GM21515 (cell line): ENCODE measurements at regions not wholly inside any gene's neighbourhood (a gene's known extent, or its start where the extent isn't known, plus 50 kb on each side); places are given as distances from the start of the nearest gene placed in this dataset.
A peak's percentile ranks its signal among the peaks of the same experiment; 100 is the strongest.
"Not testable (repeated sequence)": the region's sequence is repeated elsewhere in the genome, so short reads cannot be mapped to it uniquely, and the experiment has no call there.

ENCODE experiments used
- ATAC-seq: cut with Tn5 transposase; IDR thresholded peaks from one replicate; pipeline ENCODE4 v1.9.1; 2021; ENCODE audit not compliant: unreplicated experiment

DNA sequence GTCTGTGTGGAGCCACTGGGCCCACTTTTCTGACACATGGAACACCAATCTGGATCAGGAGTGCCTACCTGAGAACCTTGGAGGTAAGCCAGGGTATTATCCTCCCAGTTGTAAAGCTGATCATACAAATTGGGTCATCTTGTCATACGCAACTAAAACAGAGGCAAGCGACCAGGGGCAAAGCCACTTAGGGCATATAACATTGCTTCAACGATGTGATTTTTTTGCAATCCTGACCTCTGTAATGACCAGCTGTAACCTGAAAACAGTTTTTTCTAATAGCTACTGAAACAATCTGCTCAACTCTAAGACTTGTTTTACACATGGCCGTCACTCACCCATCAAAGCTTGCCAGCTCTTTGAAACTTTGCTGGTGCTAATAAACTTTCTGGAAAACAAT lies 261.5 kb upstream of the AGTR2 start:
- ATAC-seq, result no peak

DNA sequence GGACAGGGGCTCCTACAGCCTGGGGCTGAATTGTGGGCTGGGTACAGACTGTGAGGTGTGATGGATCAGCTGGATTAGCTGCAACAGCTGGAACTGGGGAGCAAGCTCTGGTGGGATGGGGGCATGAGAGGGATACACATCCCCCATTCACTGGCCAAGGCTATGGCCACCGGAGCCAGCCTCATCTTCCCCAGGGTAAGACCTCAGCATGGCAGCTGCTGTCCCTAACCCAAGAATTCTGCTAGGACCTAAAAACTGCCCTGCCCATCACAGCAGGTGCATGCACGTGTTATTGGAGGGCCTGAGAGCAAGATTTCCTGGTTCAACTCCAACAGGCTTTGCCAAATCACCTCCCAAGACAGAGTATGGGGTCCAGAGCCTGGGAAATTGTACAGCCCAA lies 258.6 kb upstream of the AGTR2 start:
- no peak for ATAC-seq

DNA sequence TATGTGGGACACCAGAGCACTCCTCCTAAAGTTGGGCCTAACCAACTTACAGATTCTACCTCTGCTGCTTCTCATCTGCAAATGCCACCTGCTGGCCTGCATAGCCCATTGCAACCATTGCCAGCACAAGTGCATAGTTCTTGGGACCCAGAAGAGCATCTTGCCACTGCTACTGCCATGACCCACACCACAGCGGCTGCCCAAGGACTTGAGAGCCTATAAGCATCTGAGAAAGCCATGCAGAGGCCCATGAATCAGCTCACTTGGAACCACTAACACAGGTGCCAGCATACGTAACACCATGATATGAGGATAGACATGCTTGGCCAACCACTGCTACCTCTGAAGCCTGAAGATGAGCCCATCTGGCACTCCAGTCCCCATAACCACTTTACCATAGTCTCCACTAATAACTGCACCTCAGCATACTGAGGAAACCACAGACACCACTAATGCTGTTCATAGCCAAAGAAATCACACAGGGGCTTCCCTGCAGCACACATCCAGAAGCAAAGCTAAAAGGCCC lies 258.1 kb upstream of the AGTR2 start:
- ATAC-seq, result peak; percentile 95

DNA sequence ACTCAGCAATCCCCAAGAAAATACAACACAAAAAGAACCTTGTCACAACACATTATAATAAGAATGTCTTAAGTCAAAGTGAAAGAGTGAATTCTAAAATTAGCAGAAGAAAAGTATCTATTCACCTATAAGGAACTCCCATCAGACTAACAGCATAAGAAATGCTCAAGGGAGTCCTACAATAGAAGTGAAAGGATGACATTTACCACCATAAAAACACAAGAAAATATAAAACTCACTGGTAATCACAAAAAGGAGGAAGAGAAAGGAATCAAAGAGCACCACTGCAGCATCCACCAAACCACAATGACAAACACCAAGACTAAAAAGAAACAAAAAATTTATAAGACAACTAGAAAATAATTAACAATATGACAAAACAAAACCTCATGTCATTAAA lies 257.0 kb upstream of the AGTR2 start:
- ATAC-seq, result peak; percentile 58

DNA sequence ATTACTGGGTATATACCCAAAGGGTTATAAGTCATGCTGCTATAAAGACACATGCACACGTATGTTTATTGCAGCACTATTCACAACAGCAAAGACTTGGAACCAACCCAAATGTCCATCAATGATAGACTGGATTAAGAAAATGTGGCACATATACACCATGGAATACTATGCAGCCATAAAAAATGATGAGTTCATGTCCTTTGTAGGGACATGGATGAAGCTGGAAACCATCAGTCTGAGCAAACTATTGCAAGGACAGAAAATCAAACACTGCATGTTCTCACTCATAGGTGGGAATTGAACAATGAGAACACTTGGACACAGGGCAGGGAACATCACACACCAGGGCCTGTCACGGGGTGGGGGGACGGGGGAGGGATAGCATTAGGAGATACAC lies 254.9 kb upstream of the AGTR2 start:
- not testable (repeated sequence) for ATAC-seq

DNA sequence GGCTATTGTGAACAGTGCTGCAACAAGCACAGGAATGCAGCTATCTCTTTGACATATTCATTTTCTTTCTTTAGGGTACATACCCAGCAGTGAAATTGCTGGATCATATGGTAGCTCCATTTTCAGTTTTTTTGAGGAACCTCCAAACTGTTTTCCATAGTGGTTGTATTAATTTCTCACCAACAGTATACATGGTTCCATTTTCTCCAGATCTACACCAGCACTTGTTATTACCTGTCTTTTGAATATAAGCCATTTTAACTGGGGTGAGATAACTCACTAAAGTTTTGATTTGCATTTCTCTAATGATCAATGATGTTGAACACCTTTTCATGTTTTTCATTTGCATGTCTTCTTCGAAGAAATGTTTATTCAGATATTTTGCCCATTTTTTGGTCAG lies 241.1 kb upstream of the AGTR2 start:
- ATAC-seq, result no peak

DNA sequence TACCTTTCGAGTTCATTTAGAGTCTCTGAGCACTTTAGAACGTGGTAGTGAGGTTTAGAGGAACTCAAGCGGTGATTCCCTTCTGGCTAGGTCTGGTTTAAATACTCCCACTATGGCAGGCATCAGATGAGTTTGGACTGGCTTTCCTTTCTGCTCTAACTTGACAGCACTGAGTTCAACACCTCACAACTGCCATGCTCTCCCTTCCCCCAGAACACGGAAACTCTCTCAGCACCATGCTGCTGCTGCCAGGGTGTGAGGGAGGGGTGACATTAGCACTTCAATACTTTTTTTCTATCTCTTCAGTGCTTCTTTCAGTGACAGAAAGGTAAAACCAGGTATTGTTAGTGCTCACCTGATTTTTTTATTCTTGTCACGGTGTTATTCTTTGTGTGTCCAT lies 234.5 kb upstream of the AGTR2 start:
- no peak for ATAC-seq

DNA sequence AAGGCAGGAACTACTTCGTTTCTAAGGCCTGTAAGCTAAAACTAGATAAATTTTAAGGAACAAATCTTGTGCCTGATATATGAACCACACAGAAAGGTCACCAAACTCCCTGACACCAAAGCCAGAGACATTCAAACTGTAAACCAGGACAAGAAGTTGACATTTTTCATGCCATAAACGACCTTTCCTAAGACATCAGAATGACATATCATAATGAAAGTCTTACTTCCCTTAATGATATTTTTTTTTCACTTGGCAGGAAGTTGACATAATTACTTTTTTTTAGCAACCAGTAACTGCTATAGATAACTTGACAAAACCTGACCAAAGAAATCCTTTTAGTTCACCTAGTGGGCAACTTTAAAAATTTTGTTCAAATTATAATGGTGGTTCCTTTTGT lies 231.5 kb upstream of the AGTR2 start:
- peak; percentile 79 for ATAC-seq

DNA sequence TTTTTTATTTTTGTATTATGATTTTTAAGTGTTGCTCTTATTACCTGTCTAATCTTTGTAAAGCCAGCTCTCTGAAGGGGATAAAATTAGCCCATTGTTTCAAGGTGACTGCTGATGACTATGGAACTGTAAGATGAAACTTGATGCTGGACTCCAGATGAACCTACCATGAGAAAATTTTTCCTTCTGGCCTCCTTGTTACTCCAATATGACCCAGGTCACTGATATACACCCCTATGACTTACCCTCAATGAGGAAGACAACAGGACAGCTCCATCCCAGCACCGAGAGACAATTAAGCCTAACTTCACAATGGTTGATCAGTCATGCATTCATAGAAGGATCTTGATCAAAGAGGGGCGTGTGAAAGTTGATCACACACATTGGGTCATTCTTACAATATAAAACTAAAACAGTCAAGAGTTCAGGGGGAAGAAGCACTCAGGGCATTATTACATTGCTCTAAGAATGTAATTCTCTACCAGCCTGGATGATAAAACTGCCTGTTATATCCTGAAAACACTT lies 230.8 kb upstream of the AGTR2 start:
- ATAC-seq, result no peak

DNA sequence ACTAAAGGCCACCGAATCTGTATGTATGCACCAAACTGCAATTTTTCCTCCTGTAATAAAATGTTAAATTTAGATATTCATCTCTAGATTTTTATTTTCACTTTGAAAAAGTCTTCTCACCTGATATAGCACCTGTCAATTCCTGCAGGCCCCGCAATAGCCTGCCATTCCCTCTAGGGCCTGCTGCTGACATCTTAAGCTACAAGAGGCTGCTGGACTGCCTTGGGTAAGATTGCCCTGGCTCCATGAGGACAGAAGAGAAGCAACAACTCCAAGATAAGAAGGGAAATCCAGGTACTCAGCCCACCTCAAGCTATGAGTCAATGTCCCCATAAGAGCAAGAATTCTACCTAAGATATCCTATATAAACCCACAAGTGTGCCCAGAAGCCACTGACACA lies 230.2 kb upstream of the AGTR2 start:
- no peak for ATAC-seq

DNA sequence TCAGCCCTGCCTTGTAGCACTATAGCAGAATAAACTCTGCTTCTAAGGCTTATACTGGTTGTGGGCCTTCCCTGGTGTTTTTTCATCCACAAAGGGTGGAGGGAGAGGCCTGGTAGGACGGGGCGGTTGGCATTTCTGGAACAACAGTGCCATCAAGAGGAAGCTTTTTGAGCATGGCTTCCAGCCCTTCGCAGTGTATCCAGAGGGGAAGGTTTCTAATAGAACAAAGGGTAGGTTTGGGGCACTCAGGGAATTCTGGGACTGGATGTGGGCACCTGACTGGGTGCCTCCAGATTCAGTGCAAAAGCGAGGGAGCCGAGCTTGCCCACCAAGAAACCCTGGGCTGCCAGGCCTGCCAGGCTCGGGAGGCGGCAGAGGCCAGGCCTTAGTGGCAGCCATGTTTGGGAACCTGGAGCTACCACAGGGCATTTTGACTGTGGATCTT lies 229.6 kb upstream of the AGTR2 start:
- peak; percentile 65 for ATAC-seq

DNA sequence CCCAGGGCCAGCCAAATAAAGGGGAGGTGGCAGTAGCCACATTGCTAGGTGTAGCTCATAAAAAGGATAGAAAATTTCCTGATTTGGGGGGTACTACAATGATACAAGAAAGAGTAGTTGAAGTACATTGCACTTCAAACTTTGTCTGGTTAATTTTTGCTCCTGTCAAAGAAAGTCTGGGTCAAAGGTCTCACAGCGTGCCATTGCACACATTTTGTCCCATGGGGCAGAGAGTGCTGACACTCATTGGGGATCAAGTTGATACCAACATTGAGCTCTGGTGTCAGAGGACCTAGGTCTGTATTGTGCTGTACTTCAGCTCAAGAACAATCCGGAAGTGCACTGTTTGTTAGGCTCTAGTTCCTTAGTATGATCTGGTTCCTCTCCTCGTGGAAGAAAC lies 229.2 kb upstream of the AGTR2 start:
- ATAC-seq, result no peak

DNA sequence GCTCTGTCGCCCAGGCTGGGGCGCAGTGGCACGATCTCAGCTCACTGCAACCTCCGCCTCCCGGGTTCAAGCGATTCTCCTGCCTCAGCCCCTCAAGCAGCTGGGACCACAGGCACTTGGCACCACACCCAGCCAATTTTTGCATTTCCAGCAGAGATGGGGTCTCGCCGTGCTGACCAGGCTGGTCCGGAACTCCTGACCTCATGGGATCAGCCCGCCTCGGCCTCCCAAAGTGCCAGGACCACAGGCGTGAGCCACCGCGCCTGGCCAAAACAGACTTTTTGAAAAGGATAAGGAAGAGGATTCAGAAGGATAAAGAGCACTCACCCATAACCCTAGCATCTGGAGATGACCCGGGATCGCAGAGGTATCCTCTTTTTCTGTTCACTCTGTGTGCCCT lies 224.5 kb upstream of the AGTR2 start:
- ATAC-seq, result no peak

DNA sequence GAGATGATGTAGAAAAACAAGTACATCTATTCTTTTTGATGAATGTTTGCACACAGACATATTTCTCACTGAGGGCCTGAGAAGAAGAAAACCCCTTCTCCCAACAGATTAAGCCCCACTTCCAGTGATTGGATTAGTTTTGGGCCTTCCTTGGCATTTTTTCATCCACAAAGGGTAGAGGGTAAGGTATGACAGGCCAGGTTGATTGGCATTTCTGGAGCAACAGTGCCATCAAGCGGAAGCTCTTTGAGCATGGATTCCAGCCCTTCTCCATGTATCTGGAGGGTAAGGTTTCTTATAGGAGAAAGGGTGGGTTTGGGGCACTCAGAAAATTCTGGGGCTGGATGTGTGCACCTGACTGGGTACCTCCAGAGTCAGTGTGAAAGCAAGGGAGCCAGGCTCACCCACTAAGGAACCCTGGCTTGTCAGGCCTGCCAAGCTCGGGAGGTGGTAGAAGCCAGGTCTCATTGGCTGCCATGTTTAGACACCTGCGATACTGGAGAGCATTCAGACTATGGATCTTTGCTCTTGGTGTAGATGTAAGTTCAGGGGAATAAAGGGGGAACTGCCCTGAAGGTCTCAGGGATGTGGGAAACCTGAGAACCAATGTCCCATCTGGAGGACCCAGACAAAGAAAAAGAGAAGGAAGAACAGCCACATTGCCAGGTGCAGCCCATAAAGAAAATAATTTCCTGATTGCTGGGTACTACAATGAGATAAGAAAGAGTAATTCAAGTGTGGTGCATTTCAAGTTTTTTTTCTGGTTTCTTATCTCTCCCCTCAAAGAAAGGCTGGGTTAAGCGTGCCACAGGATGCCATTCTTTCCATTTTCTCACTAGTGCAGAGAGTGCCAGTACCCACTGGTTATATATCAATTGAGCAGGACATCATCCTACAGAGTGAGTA lies 222.3 kb upstream of the AGTR2 start:
- no peak for ATAC-seq

DNA sequence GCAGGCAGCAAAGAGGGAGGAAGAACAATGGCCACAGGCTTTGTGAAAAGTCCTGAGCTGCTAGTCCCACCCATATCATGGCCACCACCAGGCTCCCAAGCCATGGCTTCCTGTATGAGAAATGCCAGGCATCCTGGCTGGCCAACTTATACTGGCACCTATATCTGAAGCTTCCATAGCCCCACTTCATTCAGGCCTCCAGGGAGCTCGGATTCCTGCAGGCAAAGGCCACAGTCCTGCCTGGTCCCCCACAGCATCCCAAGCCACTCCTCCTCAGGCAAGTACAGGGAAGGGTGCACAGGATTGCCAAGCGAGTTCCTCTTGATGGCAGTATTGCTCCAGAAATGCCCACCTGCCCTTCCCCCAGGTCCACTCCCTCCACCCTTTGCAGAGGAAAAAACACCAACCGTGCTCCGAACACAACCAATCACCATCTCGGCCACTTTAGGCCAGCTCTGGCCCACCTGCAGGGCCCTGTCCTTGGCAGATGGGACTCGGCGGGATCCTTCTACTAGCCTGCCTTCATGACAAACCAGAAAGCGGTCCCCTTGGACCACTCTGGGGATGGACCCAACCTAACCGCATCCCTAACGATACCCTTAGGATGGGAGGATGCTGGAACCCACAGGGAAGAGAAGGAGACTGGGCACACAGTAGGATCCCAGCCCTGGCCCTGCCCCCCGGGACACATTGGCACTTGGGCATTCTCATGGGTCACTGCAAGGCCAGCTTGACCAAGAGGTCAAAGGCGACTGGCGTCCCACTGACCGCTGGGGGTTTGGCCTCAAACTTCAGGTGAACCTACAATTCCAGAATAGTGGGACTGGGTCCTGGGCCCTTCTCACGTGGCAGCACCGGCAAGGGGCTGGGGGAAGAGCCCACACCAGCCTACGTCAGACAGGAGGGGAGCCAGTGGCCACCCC lies 220.4 kb upstream of the AGTR2 start:
- ATAC-seq, result no peak

DNA sequence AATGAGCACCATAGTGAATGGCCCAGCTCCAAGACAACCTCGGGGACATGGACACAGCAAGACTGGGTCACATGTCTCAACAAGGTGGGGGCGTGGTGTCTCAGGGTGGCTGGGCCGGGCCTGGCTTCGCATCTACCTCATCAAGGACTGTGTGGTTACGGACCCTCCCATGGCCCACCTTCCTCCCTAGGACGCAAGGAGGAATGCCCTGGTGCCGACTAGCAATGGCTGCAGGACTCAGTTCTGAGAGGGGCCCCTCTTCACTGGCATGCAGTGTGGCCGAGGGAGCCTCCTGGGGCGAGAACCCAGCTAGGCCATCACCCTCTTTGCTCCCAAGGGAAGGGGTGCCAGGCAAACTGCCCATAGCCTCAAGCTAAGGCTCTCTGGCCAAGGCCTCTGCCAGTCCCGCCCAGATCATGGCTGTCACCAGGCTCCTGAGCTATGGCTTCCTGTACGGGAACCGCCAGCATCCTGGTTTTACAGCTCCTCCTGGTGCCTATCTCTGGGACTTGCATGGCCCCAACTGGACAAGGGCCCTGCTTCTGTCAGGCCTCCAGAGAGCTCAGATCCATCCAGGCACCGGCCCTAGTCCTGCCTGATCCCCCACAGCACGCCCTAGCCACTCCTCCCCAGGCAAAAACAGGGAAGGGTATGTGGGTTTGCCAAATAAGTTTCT lies 218.0 kb upstream of the AGTR2 start:
- ATAC-seq, result no peak

DNA sequence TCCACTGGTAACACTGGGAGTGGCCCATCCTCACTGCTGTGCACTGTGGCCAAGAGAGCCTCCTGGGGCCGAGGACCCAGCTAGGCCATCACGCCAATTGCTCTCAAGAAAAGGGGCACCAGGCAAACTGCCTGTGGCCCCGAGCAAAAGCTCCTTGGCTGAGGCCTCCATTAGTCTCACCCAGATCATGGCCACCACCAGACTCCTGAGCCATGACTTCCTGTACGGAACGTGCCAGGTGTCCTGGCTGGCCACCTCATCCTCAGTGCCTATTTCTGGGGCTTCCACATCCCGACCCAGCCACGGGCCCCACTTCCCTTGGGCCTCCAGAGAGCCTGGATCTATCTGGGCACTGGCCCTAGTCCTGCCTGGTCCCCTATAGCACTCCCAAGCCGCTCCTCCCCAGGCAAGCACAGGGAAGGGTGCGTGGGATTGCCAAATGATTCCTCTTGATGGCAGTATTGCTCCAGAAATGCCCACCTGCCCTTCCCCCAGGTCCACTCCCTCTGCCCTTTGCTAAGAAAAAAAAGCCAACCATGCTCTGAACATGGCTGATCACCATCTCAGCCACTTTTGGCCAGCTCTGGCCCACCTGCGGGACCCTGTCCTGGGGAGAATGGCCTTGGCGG lies 212.6 kb upstream of the AGTR2 start:
- ATAC-seq, result no peak

DNA sequence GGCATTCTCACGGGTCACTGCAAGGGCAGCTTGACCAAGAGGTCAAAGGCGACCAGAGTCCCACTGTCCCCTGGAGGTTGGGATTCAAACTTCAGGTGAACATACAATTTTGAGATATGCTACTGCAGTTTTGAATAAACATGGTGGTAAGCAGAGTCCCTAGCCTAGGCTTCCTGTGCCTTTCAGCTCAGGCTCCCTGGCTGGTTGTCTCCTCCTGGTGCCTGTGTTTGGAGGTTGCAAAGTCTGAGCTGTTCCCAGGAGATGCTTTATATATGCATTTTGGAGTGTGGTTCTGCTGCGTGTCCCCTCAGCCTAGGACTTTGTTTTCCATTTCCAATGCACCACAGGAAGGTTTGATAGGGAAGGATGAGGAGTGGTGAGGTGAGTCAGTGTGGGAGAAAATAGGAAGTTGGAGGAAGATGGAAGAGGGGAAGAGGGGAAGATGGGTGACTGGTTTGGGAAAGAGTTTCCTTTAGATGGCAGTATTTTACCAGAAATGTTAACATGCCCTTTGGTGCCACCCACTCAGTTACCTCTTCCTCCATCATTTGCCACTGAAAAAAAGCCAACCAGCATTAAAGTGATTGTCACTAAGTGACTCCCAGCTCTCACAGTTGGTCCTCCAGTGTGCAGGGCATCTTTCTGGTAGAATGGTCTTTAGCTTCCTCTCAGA lies 211.7 kb upstream of the AGTR2 start:
- no peak for ATAC-seq

DNA sequence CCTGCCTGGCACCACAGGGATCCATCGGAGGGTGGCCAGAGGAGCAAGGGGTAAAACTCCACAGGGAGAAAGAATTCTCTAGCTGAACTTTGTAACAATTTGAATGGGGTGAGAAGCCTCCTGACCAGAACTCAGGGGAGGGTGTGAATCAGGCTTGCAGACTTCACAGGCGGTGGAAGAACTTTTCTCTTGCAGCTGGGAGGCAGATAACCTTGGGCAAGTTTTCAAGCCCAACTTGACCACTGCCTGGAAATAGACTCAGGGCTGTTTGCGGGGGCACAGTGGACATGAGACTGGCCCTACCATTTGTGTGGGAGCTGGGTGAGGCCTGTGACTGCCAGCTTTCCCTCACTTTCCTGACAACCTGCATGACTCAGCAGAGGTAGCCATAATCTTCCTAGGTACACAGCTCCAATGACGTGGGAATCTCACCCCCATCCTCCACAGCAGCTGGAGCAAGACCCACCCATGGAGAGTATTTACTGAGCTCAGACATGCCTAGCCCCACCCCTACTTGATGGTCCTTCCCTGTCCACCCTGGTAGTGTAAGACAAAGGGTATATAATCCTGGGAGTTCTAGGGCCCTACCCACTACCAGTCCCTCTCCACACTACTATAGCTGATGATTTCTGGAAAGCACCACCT lies 210.0 kb upstream of the AGTR2 start:
- no peak for ATAC-seq
